CD4-positive, alpha-beta memory T cell (primary cell): ENCODE measurements at regions not wholly inside any gene's neighbourhood (a gene's known extent, or its start where the extent isn't known, plus 50 kb on each side); places are given as distances from the start of the nearest gene placed in this dataset.

ENCODE experiments used
- CTCF ChIA-PET: fragments of 350-600 bp; sonication (Branson Sonifier 250); formaldehyde crosslinking; loops from one replicate; lab custom pipeline; 2021; ENCODE audit warnings: inconsistent platforms; ENCODE audit not compliant: partially characterized antibody; lab: Charles Lee
- POLR2A ChIA-PET: fragments of 350-600 bp; sonication (Branson Sonifier 250); formaldehyde crosslinking; loops from one replicate; lab custom pipeline; 2021; ENCODE audit not compliant: partially characterized antibody; lab: Charles Lee
- DNase-seq, 5 donors: peaks; one replicate each; pipeline versions ENCODE4 v3.0.0 to v3.0.0-alpha.2; 2020 to 2022; ENCODE audit warnings: mixed read lengths in 1 of 5
- H3K27ac ChIP-seq: one replicate; pipeline ENCODE4 v1.7.0; 2013; ENCODE audit warnings: low read depth, low read length
- H3K27me3 ChIP-seq: 2 replicates; pipeline ENCODE4 v1.7.0; 2013; ENCODE audit warnings: mild to moderate bottlenecking, low read length, moderate library complexity; ENCODE audit not compliant: insufficient read depth
- H3K36me3 ChIP-seq: 2 replicates; pipeline ENCODE4 v1.7.0; 2013; ENCODE audit warnings: mild to moderate bottlenecking, low read length, moderate library complexity; ENCODE audit not compliant: insufficient read depth
- H3K4me1 ChIP-seq: 2 replicates; pipeline ENCODE4 v1.7.0; 2013; ENCODE audit warnings: mild to moderate bottlenecking, low read length, moderate library complexity; ENCODE audit not compliant: insufficient read depth
- H3K4me3 ChIP-seq, 2 donors: one replicate each; pipeline ENCODE4 v1.7.0; 2013; ENCODE audit warnings: low read length in 2 of 2, mild to moderate bottlenecking in 1 of 2
- H3K9me3 ChIP-seq, 2 donors: one replicate each; pipeline ENCODE4 v1.7.0; 2013; ENCODE audit warnings: low read length in 2 of 2, control low read depth in 1 of 2; ENCODE audit not compliant: control insufficient read depth in 1 of 2
- H3K27ac Mint-ChIP-seq, 7 donors: one replicate each; pipeline ENCODE4 v1.8.0; 2020 to 2021; ENCODE audit warnings: mixed read lengths in 7 of 7, mild to moderate bottlenecking in 6 of 7, inconsistent platforms in 3 of 7, moderate library complexity in 3 of 7
- H3K27me3 Mint-ChIP-seq, 2 donors: one replicate each; pipeline ENCODE4 v1.8.0; 2020 to 2021; ENCODE audit warnings: mixed read lengths in 2 of 2
- H3K36me3 Mint-ChIP-seq, 2 donors: one replicate each; pipeline ENCODE4 v1.8.0; 2020 to 2021; ENCODE audit warnings: mixed read lengths in 2 of 2, inconsistent platforms in 1 of 2, mild to moderate bottlenecking in 1 of 2
- H3K4me1 Mint-ChIP-seq, 4 donors: one replicate each; pipeline ENCODE4 v1.8.0; 2020 to 2021; ENCODE audit warnings: mixed read lengths in 4 of 4, mild to moderate bottlenecking in 1 of 4
- H3K4me3 Mint-ChIP-seq, 8 donors: one replicate each; pipeline ENCODE4 v1.8.0; 2020 to 2021; ENCODE audit warnings: mixed read lengths in 8 of 8, mild to moderate bottlenecking in 7 of 8, moderate library complexity in 6 of 8, inconsistent platforms in 3 of 8
- H3K9me3 Mint-ChIP-seq, 8 donors: one replicate each; pipeline ENCODE4 v1.8.0; 2020 to 2021; ENCODE audit warnings: mixed read lengths in 8 of 8, mild to moderate bottlenecking in 5 of 8, inconsistent platforms in 3 of 8, moderate library complexity in 1 of 8
- intact Hi-C: fragments of 100-400 bp; cut with micrococcal nuclease; formaldehyde crosslinking; loops from one replicate; pipeline ENCODE4 v1.15.1; 2023

- Histone ChIP-seq H3K36me3 (no peaks in the 10 kb centered on the region), H3K4me1 (no peaks in the 10 kb centered on the region), H3K27me3 (no peaks in the 10 kb centered on the region), H3K27ac (no peak overlapping the region), H3K9me3 (no peaks in the 10 kb centered on the region), H3K4me3 (no peak overlapping the region)
- H3K27me3 Mint-ChIP-seq: peaks cover 6% of the 10 kb centered on the region in 2 donors
- H3K4me3 Mint-ChIP-seq: no peak overlapping the region
- peaks cover 0 to 1% (median 0%) of the 10 kb centered on the region in 4 donors for H3K4me1 Mint-ChIP-seq
- no peak for DNase-seq
- ChIA-PET POLR2A (no interaction called here), CTCF (no interaction called here)
- intact Hi-C loops: no loop called here
- no peaks in the 10 kb centered on the region for H3K36me3 Mint-ChIP-seq
- H3K9me3 Mint-ChIP-seq: peaks cover 0 to 1% (median 0%) of the 10 kb centered on the region in 8 donors
- H3K27ac Mint-ChIP-seq: no peak overlapping the region
These were observed 74.6 kb downstream of the FEM1C start for GRCh38 chr5:115469904-115470516.

- ChIA-PET CTCF (no interaction called here), POLR2A (no interaction called here)
- H3K4me3 Mint-ChIP-seq: no peak overlapping the region
- no peaks in the 10 kb centered on the region for H3K36me3 Mint-ChIP-seq
- no peaks in the 10 kb centered on the region for H3K4me1 ChIP-seq
- no peak for DNase-seq
- H3K4me1 Mint-ChIP-seq: peaks cover 0 to 1% (median 0%) of the 10 kb centered on the region in 4 donors
- H3K27ac ChIP-seq: no peak overlapping the region
- H3K27ac Mint-ChIP-seq: no peak overlapping the region
- intact Hi-C loops: no loop called here
- H3K4me3 ChIP-seq: no peak overlapping the region
- H3K36me3 ChIP-seq: no peaks in the 10 kb centered on the region
- H3K27me3 Mint-ChIP-seq: peaks cover 5 to 8% of the 10 kb centered on the region in 2 donors
- no peaks in the 10 kb centered on the region for H3K9me3 ChIP-seq
- H3K27me3 ChIP-seq: no peaks in the 10 kb centered on the region
- peaks cover 0 to 1% (median 0%) of the 10 kb centered on the region in 8 donors for H3K9me3 Mint-ChIP-seq
These were observed 76.9 kb downstream of the FEM1C start for GRCh38 chr5:115467628-115468027.

GRCh38 chr5:115465431-115465830, 79.1 kb downstream of the FEM1C start:
- H3K27ac ChIP-seq: no peak overlapping the region
- H3K4me3 ChIP-seq: no peak overlapping the region
- no peaks in the 10 kb centered on the region for H3K9me3 ChIP-seq
- no peak for DNase-seq
- ChIA-PET CTCF (no interaction called here), POLR2A (interaction anchor here (0.7 kb wide), 2 partner anchors 628 to 631 kb away, joined by 3 to 5 read pairs; no protein-coding TSS in a partner anchor)
- no peak overlapping the region for H3K4me3 Mint-ChIP-seq
- no peaks in the 10 kb centered on the region for H3K36me3 Mint-ChIP-seq
- H3K9me3 Mint-ChIP-seq: peaks cover 0 to 1% (median 0%) of the 10 kb centered on the region in 8 donors
- no peak overlapping the region for H3K27ac Mint-ChIP-seq
- intact Hi-C loops: no loop called here
- H3K27me3 ChIP-seq: no peaks in the 10 kb centered on the region
- no peaks in the 10 kb centered on the region for H3K4me1 ChIP-seq
- H3K27me3 Mint-ChIP-seq: peaks cover 5 to 14% of the 10 kb centered on the region in 2 donors
- peaks cover 0 to 1% (median 0%) of the 10 kb centered on the region in 4 donors for H3K4me1 Mint-ChIP-seq
- H3K36me3 ChIP-seq: no peaks in the 10 kb centered on the region

GRCh38 chr5:115463983-115464382, 80.6 kb downstream of the FEM1C start:
- ChIA-PET POLR2A (no interaction called here), CTCF (no interaction called here)
- no peaks in the 10 kb centered on the region for H3K9me3 ChIP-seq
- Mint-ChIP-seq H3K27ac (no peak overlapping the region), H3K9me3 (peaks cover 0 to 1% (median 0%) of the 10 kb centered on the region in 8 donors), H3K27me3 (peaks cover 5 to 13% of the 10 kb centered on the region in 2 donors), H3K4me1 (peaks cover 0 to 1% (median 0%) of the 10 kb centered on the region in 4 donors), H3K4me3 (no peak overlapping the region), H3K36me3 (no peaks in the 10 kb centered on the region)
- no peaks in the 10 kb centered on the region for H3K4me1 ChIP-seq
- no peak overlapping the region for H3K27ac ChIP-seq
- no peaks in the 10 kb centered on the region for H3K36me3 ChIP-seq
- no peak for DNase-seq
- no peak overlapping the region for H3K4me3 ChIP-seq
- no peaks in the 10 kb centered on the region for H3K27me3 ChIP-seq
- intact Hi-C loops: no loop called here

GRCh38 chr5:115461506-115462290, 82.9 kb downstream of the FEM1C start:
- Mint-ChIP-seq H3K27ac (no peak overlapping the region), H3K36me3 (no peaks in the 10 kb centered on the region), H3K4me1 (no peaks in the 10 kb centered on the region), H3K9me3 (peaks cover 0 to 1% (median 0%) of the 10 kb centered on the region in 8 donors), H3K4me3 (no peak overlapping the region), H3K27me3 (peaks cover 5 to 10% of the 10 kb centered on the region in 2 donors)
- no peaks in the 10 kb centered on the region for H3K9me3 ChIP-seq
- no peak overlapping the region for H3K4me3 ChIP-seq
- intact Hi-C loops: no loop called here
- no peaks in the 10 kb centered on the region for H3K4me1 ChIP-seq
- H3K27ac ChIP-seq: no peak overlapping the region
- POLR2A ChIA-PET: no interaction called here
- no peak for DNase-seq
- CTCF ChIA-PET: no interaction called here
- no peaks in the 10 kb centered on the region for H3K27me3 ChIP-seq
- H3K36me3 ChIP-seq: no peaks in the 10 kb centered on the region

GRCh38 chr5:115461093-115461492, 83.5 kb downstream of the FEM1C start:
- H3K27me3 ChIP-seq: no peaks in the 10 kb centered on the region
- H3K4me3 ChIP-seq: no peak overlapping the region
- peaks cover 0 to 1% (median 0%) of the 10 kb centered on the region in 8 donors for H3K9me3 Mint-ChIP-seq
- H3K9me3 ChIP-seq: no peaks in the 10 kb centered on the region
- no peaks in the 10 kb centered on the region for H3K36me3 Mint-ChIP-seq
- no peaks in the 10 kb centered on the region for H3K36me3 ChIP-seq
- H3K4me3 Mint-ChIP-seq: no peak overlapping the region
- peaks cover 5 to 8% of the 10 kb centered on the region in 2 donors for H3K27me3 Mint-ChIP-seq
- intact Hi-C loops: no loop called here
- POLR2A ChIA-PET: no interaction called here
- CTCF ChIA-PET: no interaction called here
- H3K27ac Mint-ChIP-seq: no peak overlapping the region
- no peak for DNase-seq
- no peak overlapping the region for H3K27ac ChIP-seq
- no peaks in the 10 kb centered on the region for H3K4me1 ChIP-seq
- no peaks in the 10 kb centered on the region for H3K4me1 Mint-ChIP-seq

GRCh38 chr5:115460472-115460871, 84.1 kb downstream of the FEM1C start:
- no peaks in the 10 kb centered on the region for H3K4me1 Mint-ChIP-seq
- Histone ChIP-seq H3K4me1 (no peaks in the 10 kb centered on the region), H3K9me3 (no peaks in the 10 kb centered on the region), H3K4me3 (no peak overlapping the region), H3K27me3 (no peaks in the 10 kb centered on the region), H3K27ac (no peak overlapping the region), H3K36me3 (no peaks in the 10 kb centered on the region)
- H3K27me3 Mint-ChIP-seq: peaks cover 2 to 8% of the 10 kb centered on the region in 2 donors
- POLR2A ChIA-PET: no interaction called here
- no peaks in the 10 kb centered on the region for H3K36me3 Mint-ChIP-seq
- H3K27ac Mint-ChIP-seq: no peak overlapping the region
- H3K4me3 Mint-ChIP-seq: no peak overlapping the region
- CTCF ChIA-PET: no interaction called here
- intact Hi-C loops: no loop called here
- H3K9me3 Mint-ChIP-seq: peaks cover 0 to under 1% (median 0%) of the 10 kb centered on the region in 8 donors
- no peak for DNase-seq
